Raji (cell line): ENCODE measurements at regions not wholly inside any gene's neighbourhood (a gene's known extent, or its start where the extent isn't known, plus 50 kb on each side); places are given as distances from the start of the nearest gene placed in this dataset.

Experiments
- POLR2A ChIP-seq: IDR thresholded peaks from 2 replicates; pipeline ENCODE4 v1.6.1; 2011; ENCODE audit warnings: low read depth, low read length, control low read depth; ENCODE audit not compliant: insufficient read depth

- TF ChIP-seq POLR2A, result no peak
Observed at GRCh38 chr2:134173338-134174016, 80.4 kb upstream of the MGAT5 start.

DNA sequence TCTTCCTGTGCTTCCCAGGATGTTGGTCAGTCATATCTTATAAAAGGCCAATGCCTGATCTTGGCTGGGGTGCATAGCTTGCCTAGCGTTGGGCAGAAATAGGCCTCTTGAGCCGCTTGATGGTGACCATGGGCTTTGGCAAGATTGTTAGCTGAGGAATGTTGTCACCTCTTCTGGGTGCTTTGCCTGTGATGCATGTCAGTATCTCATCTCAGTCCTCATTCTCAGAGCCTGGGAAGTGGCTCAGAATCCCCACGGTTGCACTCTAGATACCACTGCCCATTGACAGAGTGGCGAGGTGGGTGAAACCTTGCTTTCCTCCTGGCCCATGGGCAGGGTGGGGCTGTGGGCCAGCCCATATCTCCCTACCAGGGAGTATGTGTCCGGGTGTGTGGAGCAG lies 79.2 kb upstream of the MGAT5 start:
- no peak for TF ChIP-seq POLR2A

DNA sequence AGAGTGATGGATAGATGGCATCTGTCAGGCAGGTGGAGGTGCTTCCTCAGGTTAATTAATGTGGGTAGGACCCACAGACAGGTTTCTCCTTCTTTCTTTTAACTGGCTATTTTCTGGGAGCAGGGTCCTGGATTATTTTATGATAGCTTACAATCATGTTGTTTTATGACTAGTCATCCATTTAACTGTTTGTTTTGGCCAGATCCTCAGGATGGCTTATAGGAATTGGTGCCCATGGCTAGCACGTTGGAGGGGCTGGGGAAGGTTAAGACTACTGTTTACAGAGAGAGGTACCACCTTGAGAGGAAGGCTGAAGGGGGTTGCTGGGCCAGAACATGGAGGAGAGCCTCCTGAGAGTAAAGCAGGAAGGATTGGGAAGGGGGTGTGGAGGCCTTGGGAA lies 78.0 kb upstream of the MGAT5 start:
- TF ChIP-seq POLR2A, result no peak

DNA sequence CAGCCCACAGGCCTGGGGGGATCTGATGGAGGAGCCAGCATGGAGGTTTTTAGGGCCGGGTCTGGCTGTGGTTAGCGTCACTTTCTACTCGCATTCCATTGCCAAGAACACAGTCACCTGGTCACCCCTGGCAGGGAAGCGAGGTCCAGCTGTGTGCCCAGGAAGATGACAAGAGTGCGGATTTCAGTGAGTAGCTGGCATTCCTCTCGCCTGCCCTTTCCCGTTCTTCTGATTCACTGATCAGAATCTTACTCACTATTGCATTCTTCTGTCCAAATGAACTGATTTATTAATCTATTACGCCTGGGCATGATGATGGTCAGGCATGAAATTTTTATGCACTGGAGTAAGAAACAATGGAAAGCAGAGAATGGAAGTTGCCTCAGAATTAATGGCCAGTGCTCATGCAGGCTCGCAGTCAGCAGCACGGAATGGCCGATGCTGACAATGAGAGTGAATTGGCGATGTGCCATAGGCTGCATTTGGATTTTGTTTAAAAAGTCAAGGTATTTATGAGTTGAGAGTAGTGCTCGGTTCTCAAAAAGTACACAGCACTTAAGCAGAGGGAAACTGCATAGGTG lies 76.4 kb upstream of the MGAT5 start:
- TF ChIP-seq POLR2A, result no peak

DNA sequence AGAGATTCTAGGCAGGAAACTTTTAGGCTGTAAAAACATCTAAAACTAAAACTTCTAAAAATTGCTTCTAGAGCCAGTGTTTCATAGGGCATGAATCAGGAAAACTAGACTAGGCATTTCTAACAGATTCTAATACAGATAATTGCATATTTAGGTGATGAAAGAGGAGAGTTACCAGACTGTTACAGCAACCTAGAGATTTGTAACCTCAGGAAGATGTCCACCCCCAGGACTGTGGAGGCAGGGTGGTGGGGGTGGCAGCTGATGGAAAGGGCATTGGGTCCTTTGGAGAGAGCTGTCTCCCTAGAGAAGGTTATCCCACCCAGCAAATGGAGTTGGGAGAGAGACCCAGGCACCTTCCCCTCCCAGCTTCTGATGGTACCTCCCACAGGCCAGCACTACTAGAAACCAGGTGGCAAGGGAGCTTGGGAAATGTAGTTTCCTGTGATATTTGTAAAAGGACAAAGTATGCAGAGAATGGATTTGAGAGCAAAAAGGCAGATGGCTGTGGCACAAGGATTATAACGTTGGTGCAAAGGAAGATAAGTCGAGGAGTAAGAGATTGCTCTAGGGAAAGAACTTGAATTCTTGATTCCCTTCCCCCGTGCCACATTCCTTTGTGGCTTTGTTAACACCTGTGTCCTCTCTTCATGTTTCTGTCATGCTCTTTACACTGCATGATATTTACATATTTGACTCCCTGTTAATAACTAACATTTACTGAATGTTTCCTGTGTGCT lies 75.6 kb upstream of the MGAT5 start:
- no peak for TF ChIP-seq POLR2A

GRCh38 chr2:134181219-134181618 lies 72.7 kb upstream of the MGAT5 start:
- TF ChIP-seq POLR2A, result no peak

GRCh38 chr2:134183679-134184078 lies 70.2 kb upstream of the MGAT5 start:
- TF ChIP-seq POLR2A, result no peak

- no peak for TF ChIP-seq POLR2A
Observed at GRCh38 chr2:134185639-134186038, 68.2 kb upstream of the MGAT5 start.

DNA sequence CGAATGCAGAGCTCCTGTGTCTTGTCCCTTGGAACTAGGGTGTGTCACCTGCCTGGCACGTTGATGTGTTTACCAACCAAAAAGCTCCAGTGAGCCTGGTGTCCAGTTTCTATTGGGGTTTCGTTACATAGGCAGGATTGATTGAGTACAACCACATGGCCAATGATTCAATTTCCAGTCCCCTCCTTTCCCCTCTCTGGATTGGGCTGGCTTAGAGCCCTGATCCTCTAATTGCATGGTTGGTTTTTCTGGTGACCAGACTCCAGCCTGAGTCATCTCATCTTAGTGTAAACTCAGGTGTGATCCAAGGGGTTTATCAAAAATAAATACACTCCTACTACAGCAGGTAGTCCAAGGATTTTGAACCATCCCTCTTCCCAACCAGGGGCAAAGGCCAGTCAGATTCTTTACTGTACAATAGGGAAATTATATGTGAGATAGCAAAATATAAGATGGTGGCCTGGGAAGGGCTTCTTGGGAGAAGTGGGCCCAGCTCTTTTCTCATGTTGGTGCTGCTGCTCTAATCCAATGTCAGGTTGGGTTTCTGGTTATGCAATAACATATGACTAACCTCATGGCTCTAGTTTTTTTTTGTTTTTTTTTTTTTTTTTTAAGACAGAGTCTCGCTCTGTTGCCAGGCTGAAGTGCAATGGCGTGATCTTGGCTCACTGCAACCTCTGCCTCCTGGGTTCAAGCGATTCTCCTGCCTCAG lies 64.7 kb upstream of the MGAT5 start:
- TF ChIP-seq POLR2A, result no peak

- no peak for TF ChIP-seq POLR2A
Observed at GRCh38 chr2:134190062-134190806, 63.6 kb upstream of the MGAT5 start.

- TF ChIP-seq POLR2A, result no peak
Observed at GRCh38 chr2:134190807-134191203, 63.1 kb upstream of the MGAT5 start.

- no peak for TF ChIP-seq POLR2A
Observed at GRCh38 chr2:134191835-134192234, 62.0 kb upstream of the MGAT5 start.

- TF ChIP-seq POLR2A, result no peak
Observed at GRCh38 chr2:134193006-134193405, 60.9 kb upstream of the MGAT5 start.

- TF ChIP-seq POLR2A, result no peak
Observed at GRCh38 chr2:134194519-134194918, 59.4 kb upstream of the MGAT5 start.

DNA sequence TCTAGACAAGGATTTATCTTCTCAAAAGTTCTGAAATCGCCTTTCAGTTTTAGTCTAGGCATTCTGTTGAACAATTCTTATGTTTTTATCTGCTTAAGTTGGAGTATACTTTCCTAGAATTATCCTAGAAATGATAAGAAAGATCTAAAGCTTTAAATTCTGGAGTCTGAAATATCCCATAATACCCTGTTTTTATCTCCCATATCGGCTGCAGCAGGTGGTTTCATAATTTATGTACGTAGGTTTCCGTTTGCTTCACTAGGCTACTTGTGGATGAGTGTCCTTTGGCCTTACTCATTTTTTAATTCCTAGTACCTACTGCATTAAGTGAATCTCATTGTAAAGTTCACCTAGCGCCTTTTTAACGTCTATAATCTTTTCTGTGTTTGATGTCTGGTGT lies 58.5 kb upstream of the MGAT5 start:
- TF ChIP-seq POLR2A, result no peak

DNA sequence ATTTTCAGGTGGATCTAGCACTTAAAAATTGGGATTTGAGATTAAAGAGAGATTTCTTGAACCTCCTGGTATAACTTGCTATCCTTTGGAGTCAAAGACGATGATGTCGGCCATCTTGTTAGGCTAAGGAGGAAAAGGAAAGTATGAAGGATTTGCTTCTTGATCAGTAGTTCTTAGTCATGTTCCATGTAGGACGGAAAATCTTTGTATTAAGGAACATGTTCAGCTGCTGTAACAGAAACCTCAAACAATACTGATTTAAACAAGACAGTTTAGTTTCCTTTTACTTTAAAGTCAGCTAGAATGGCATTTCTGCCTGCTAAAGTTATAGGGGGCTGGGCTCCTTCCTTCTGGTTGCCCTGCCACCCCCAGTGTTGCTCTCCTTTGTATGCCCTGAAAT lies 56.4 kb upstream of the MGAT5 start:
- TF ChIP-seq POLR2A, result no peak
